Thoracic aorta (tissue), 2 donors: ENCODE measurements at regions not wholly inside any gene's neighbourhood (a gene's known extent, or its start where the extent isn't known, plus 50 kb on each side); places are given as distances from the start of the nearest gene placed in this dataset.

ENCODE experiments used
- ATAC-seq: fragments of 150-250 bp; one replicate; pipeline ENCODE4 v1.8.0; 2017; ENCODE audit warnings: low read depth; ENCODE audit not compliant: insufficient number of reproducible peaks, low FRiP score
- DNase-seq: peaks from one replicate; pipeline ENCODE4 v3.0.0-alpha.2; 2020; ENCODE audit warnings: low spot score
- H3K27ac ChIP-seq, 2 donors: fragments of 200-600 bp; sonication (generic); 1 replicate in 1 of 2; 2 replicates in 1 of 2; pipeline ENCODE4 v1.5.1; 2016; ENCODE audit warnings: mild to moderate bottlenecking in 2 of 2, moderate library complexity in 2 of 2
- H3K27me3 ChIP-seq: fragments of 200-600 bp; sonication (generic); replicated peaks from 2 replicates; pipeline ENCODE4 v1.6.0; 2016; ENCODE audit warnings: mild to moderate bottlenecking; ENCODE audit not compliant: insufficient read depth
- H3K36me3 ChIP-seq: fragments of 200-600 bp; sonication (generic); one replicate; pipeline ENCODE4 v1.5.1; 2016
- H3K4me1 ChIP-seq, 2 donors: fragments of 200-600 bp; sonication (generic); 1 replicate in 1 of 2; 2 replicates in 1 of 2; pipeline versions ENCODE4 v1.5.1 to v1.6.0; 2016; ENCODE audit warnings: low read depth in 2 of 2, mild to moderate bottlenecking in 1 of 2; ENCODE audit not compliant: control insufficient read depth in 1 of 2
- H3K4me3 ChIP-seq: fragments of 200-600 bp; sonication (generic); 2 replicates; pipeline ENCODE4 v1.5.1; 2016; ENCODE audit warnings: mild to moderate bottlenecking
- H3K9me3 ChIP-seq: fragments of 200-600 bp; sonication (generic); 2 replicates; pipeline ENCODE4 v1.5.1; 2016
- CTCF ChIP-seq: fragments of 200-600 bp; sonication (generic); IDR thresholded peaks from one replicate; pipeline ENCODE4 v1.5.1; 2019; ENCODE audit warnings: antibody characterized with exemption

- H3K9me3 ChIP-seq = no peaks in the 10 kb centered on the region
- H3K27ac ChIP-seq = no peak overlapping the region
- no peaks in the 10 kb centered on the region for H3K27me3 ChIP-seq
- no peak for TF ChIP-seq CTCF
- no peak for DNase-seq
- ATAC-seq = no peak
- H3K4me1 ChIP-seq = no peaks in the 10 kb centered on the region
- H3K36me3 ChIP-seq = no peaks in the 10 kb centered on the region
- no peak overlapping the region for H3K4me3 ChIP-seq
These were observed 113.3 kb downstream of the RPS12 start for GRCh38 chr6:132927713-132928112.

- no peak for TF ChIP-seq CTCF
- no peak overlapping the region for H3K4me3 ChIP-seq
- H3K4me1 ChIP-seq = no peaks in the 10 kb centered on the region
- DNase-seq (no peak), ATAC-seq (no peak)
- H3K9me3 ChIP-seq = no peaks in the 10 kb centered on the region
- H3K27ac ChIP-seq = no peak overlapping the region
- H3K27me3 ChIP-seq = no peaks in the 10 kb centered on the region
- H3K36me3 ChIP-seq = no peaks in the 10 kb centered on the region
These were observed 114.8 kb downstream of the RPS12 start for GRCh38 chr6:132929141-132929540.

GRCh38 chr6:132931313-132931712 is 116.9 kb downstream of the RPS12 start:
- H3K4me3 ChIP-seq = no peak overlapping the region
- no peak for ATAC-seq
- no peaks in the 10 kb centered on the region for H3K4me1 ChIP-seq
- no peaks in the 10 kb centered on the region for H3K9me3 ChIP-seq
- no peak for DNase-seq
- TF ChIP-seq CTCF = no peak
- H3K36me3 ChIP-seq = no peaks in the 10 kb centered on the region
- H3K27me3 ChIP-seq = no peaks in the 10 kb centered on the region
- no peak overlapping the region for H3K27ac ChIP-seq

GRCh38 chr6:132931936-132932514 is 117.7 kb downstream of the RPS12 start:
- H3K4me1 ChIP-seq = no peaks in the 10 kb centered on the region
- no peaks in the 10 kb centered on the region for H3K36me3 ChIP-seq
- DNase-seq (no peak), ATAC-seq (no peak)
- H3K27ac ChIP-seq = no peak overlapping the region
- no peak overlapping the region for H3K4me3 ChIP-seq
- H3K9me3 ChIP-seq = no peaks in the 10 kb centered on the region
- TF ChIP-seq CTCF = no peak
- no peaks in the 10 kb centered on the region for H3K27me3 ChIP-seq

GRCh38 chr6:132932588-132932987 is 118.2 kb downstream of the RPS12 start:
- ATAC-seq = no peak

More at GRCh38 chr6:132932588-132932987, 118.2 kb downstream of the RPS12 start:
- Histone ChIP-seq H3K36me3 (no peaks in the 10 kb centered on the region), H3K27ac (no peak overlapping the region), H3K27me3 (no peaks in the 10 kb centered on the region), H3K4me1 (no peaks in the 10 kb centered on the region), H3K9me3 (no peaks in the 10 kb centered on the region), H3K4me3 (no peak overlapping the region)
- no peak for TF ChIP-seq CTCF
- no peak for DNase-seq
